ENCODE measurements at regions not wholly inside any gene's neighbourhood (a gene's known extent, or its start where the extent isn't known, plus 50 kb on each side); places are given as distances from the start of the nearest gene placed in this dataset.

- peak in 5 of 7 donors; percentile 37 to 63 (median 43) for DNase-seq
- Histone ChIP-seq H3K4me3 (no peak overlapping the region), H3K27me3 (peaks cover 3% of the 10 kb centered on the region), H3K4me1 (replicated peaks in 1 of 2) (peaks cover 4 to 16% of the 10 kb centered on the region in 2 donors), H3K36me3 (replicated peaks in 1 of 2) (no peaks in the 10 kb centered on the region), H3K9me3 (replicated peaks in 1 of 3) (no peaks in the 10 kb centered on the region), H3K27ac (no peak overlapping the region)
- 62 to 74% (median 69%) methylated on average over 4 to 5 of the region's 5 CpGs for WGBS, 4 donors
- intact Hi-C loops (cut with DNase I), result no loop called here
- TF ChIP-seq POLR2A (IDR thresholded peaks at IDR 0.05) (no peak), CTCF (IDR thresholded peaks at IDR 0.05) (no peak)
These were observed 127.8 kb upstream of the TBL1X start for GRCh38 chrX:9337046-9337445.

- peaks cover 4 to 20% of the 10 kb centered on the region in 2 donors for H3K4me1 ChIP-seq (replicated peaks in 1 of 2)
- intact Hi-C loops (cut with DNase I), result no loop called here
- DNase-seq, result no peak
- no peak overlapping the region for H3K27ac ChIP-seq
- TF ChIP-seq CTCF (IDR thresholded peaks at IDR 0.05) (no peak), POLR2A (IDR thresholded peaks at IDR 0.05) (no peak)
- H3K36me3 ChIP-seq (replicated peaks in 1 of 2), result no peaks in the 10 kb centered on the region
- H3K4me3 ChIP-seq, result no peak overlapping the region
- no peaks in the 10 kb centered on the region for H3K9me3 ChIP-seq (replicated peaks in 1 of 3)
- 92 to 100% (median 96%) methylated on average over 6 to 10 of the region's 10 CpGs for WGBS, 4 donors
- no peaks in the 10 kb centered on the region for H3K27me3 ChIP-seq
These were observed 125.9 kb upstream of the TBL1X start for GRCh38 chrX:9338986-9339385.

GRCh38 chrX:9339603-9340491 lies 125.0 kb upstream of the TBL1X start:
- H3K4me1 ChIP-seq (replicated peaks in 1 of 2), result peaks cover 4 to 20% of the 10 kb centered on the region in 2 donors
- TF ChIP-seq CTCF (IDR thresholded peaks at IDR 0.05) (no peak), POLR2A (IDR thresholded peaks at IDR 0.05) (no peak)
- WGBS, 4 donors, result 58 to 84% (median 67%) methylated on average over 7 to 13 of the region's 13 CpGs
- no peak overlapping the region for H3K4me3 ChIP-seq
- H3K36me3 ChIP-seq (replicated peaks in 1 of 2), result no peaks in the 10 kb centered on the region
- DNase-seq, result peak in 3 of 7 donors; percentile 8 to 52 (median 15)
- no peaks in the 10 kb centered on the region for H3K27me3 ChIP-seq
- intact Hi-C loops (cut with DNase I), result loop anchor here (5.0 to 10.0 kb wide), 2 partner anchors 122 to 125 kb away; partner anchors contain the start of gene TBL1X (in 1 of the 2)
- peak overlapping the region in 1 of 5 donors; percentile 71 for H3K27ac ChIP-seq
- H3K9me3 ChIP-seq (replicated peaks in 1 of 3), result no peaks in the 10 kb centered on the region

- DNase-seq, result peak in 6 of 7 donors; percentile 18 to 56 (median 36)
- no peaks in the 10 kb centered on the region for H3K27me3 ChIP-seq
- H3K9me3 ChIP-seq (replicated peaks in 1 of 3), result no peaks in the 10 kb centered on the region
- TF ChIP-seq POLR2A (IDR thresholded peaks at IDR 0.05) (no peak), CTCF (IDR thresholded peaks at IDR 0.05) (no peak)
- peak overlapping the region in 4 of 5 donors; percentile 55 to 74 (median 72) for H3K27ac ChIP-seq
- intact Hi-C loops (cut with DNase I), result loop anchor here (5.0 to 10.0 kb wide), 2 partner anchors 122 to 124 kb away; partner anchors contain the start of gene TBL1X (in 1 of the 2)
- WGBS, 4 donors, result 35 to 47% (median 44%) methylated on average over 9 to 16 of the region's 16 CpGs
- H3K4me3 ChIP-seq, result peak overlapping the region in 1 of 4 donors; percentile 45
- no peaks in the 10 kb centered on the region for H3K36me3 ChIP-seq (replicated peaks in 1 of 2)
- H3K4me1 ChIP-seq (replicated peaks in 1 of 2), result peaks cover 4 to 20% of the 10 kb centered on the region in 2 donors
These were observed 124.1 kb upstream of the TBL1X start for GRCh38 chrX:9340598-9341290.

Measured in adrenal gland (tissue), 9 donors.